ENCODE measurements at regions not wholly inside any gene's neighbourhood (a gene's known extent, or its start where the extent isn't known, plus 50 kb on each side); places are given as distances from the start of the nearest gene placed in this dataset.

DNA sequence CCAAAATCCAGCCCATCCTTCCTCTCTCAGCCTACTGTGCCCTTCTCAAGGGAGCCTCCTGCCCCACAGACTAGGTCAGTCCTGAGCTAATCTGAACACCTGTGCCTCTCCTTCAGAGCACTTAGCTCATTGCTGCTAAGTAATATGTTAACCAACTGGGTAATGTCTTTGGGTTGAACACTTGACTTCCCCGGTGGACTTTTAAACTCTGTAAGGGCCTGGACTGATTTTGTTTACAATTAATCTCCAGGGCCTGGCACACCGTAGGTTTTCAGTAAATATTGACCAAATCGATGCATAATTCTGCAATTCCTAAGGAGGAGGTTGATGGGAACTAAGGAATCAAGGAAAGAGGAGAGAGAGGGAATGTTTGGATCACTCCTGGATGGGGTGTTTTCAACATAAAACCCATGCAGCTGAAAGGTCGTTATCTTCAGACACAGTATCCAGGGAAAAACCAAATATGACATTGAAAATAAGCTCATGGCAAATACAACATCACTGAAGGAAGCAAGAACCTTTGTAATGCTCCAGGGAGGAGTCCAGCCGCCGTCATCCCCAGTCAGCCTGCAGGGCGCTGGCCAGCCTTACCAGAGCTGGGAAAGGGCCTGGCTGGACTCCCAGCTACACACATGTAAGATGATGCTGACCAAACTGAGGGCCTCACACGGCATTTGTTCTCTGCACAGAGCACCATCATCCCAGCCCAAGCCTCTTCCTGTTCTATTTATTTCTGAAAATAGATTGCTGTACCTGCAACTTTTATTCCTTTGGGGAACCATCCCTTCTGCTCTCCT lies 166.3 kb downstream of the C5orf15 start:
- DNase-seq, result peak in 1 of 2 donors; percentile 12
- no peak for FAIRE-seq
- no peak overlapping the region for H3K27ac ChIP-seq (ENCODE audit: low read depth in 1 of 3, low read length in 2 of 3)
- no peaks in the 10 kb centered on the region for H3K36me3 ChIP-seq (ENCODE audit: control insufficient read depth in 3 of 3, insufficient read depth in 2 of 3, low read depth in 1 of 3, low read length in 3 of 3)
- peaks cover 0 to 5% of the 10 kb centered on the region in 2 donors for H3K9me3 ChIP-seq (ENCODE audit: control insufficient read depth in 2 of 2, insufficient read depth in 1 of 2, low read depth in 1 of 2, low read length in 1 of 2)
- WGBS, 3 donors, result 29 to 47% (median 38%) methylated on average over 8 of the region's 8 CpGs
- H3K27me3 ChIP-seq (ENCODE audit: control insufficient read depth in 3 of 3, insufficient read depth in 3 of 3, low read length in 3 of 3), result peaks cover 0 to 1% (median 0%) of the 10 kb centered on the region in 3 donors
- H3K4me1 ChIP-seq (ENCODE audit: control insufficient read depth in 3 of 3, insufficient read depth in 2 of 3, low read depth in 1 of 3, low read length in 2 of 3), result no peaks in the 10 kb centered on the region
- H3K4me3 ChIP-seq (ENCODE audit: low read depth in 1 of 3, low read length in 3 of 3), result no peak overlapping the region

DNA sequence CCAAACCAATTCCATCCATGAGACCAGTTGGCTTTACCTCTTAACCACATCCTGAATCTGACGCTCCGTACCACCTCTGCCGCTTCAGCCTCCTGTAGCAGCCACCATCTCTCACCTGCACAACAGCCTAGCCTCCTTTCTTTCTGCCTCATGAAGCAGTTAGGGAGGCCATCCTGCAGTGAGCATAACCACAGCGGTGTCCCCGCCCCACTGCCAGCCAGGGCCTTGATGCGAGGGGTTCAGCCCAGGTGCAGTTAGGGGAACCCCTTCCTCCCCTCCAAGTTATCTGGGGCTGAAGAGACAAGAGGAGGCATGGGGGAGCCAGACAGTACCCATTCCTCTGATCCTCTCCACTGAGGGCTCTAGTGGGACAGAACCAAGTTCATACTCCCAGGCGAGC lies 167.0 kb downstream of the C5orf15 start:
- no peaks in the 10 kb centered on the region for H3K4me1 ChIP-seq (ENCODE audit: control insufficient read depth in 3 of 3, insufficient read depth in 2 of 3, low read depth in 1 of 3, low read length in 2 of 3)
- no peak overlapping the region for H3K27ac ChIP-seq (ENCODE audit: low read depth in 1 of 3, low read length in 2 of 3)
- peaks cover 0 to 5% of the 10 kb centered on the region in 2 donors for H3K9me3 ChIP-seq (ENCODE audit: control insufficient read depth in 2 of 2, insufficient read depth in 1 of 2, low read depth in 1 of 2, low read length in 1 of 2)
- no peaks in the 10 kb centered on the region for H3K27me3 ChIP-seq (ENCODE audit: control insufficient read depth in 3 of 3, insufficient read depth in 3 of 3, low read length in 3 of 3)
- no peaks in the 10 kb centered on the region for H3K36me3 ChIP-seq (ENCODE audit: control insufficient read depth in 3 of 3, insufficient read depth in 2 of 3, low read depth in 1 of 3, low read length in 3 of 3)
- whole genome bisulfite sequencing, 3 donors, result 87 to 90% (median 88%) methylated on average over 7 of the region's 7 CpGs
- H3K4me3 ChIP-seq (ENCODE audit: low read depth in 1 of 3, low read length in 3 of 3), result no peak overlapping the region
- DNase-seq (no peak), FAIRE-seq (no peak)

DNA sequence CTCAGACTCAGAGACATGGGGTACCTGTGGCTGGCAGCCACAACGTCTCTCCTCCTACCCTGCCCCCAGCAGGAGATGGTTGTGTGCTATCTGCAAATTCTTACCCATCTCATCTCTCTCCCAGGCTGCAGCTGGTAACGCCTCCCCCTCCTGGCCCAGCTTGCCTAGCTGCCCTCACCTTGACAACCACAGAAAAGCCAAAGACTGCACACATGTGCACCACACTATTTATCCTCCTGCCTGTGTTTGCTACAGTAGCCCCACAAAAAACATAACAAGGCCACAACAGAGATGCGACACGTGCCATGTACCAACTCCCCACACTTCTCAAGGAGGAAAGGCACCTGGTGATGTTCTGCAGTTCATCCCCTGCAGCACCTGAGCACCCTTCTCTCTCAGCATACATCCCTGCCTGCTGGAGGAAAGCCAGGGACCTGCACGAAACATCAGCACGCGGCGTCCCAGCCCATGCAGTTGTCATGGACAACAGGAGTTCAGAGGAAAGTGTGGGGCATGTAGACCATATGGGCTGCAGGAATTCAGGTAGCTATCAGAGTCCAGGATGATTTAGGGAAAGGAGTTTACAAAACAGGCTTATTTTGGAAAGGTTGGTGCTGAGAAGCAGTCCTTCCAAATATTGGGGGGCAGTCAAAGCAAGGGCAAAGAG lies 168.7 kb downstream of the C5orf15 start:
- WGBS, 3 donors, result 77 to 82% (median 79%) methylated on average over 8 of the region's 8 CpGs
- H3K36me3 ChIP-seq (ENCODE audit: control insufficient read depth in 3 of 3, insufficient read depth in 2 of 3, low read depth in 1 of 3, low read length in 3 of 3), result no peaks in the 10 kb centered on the region
- DNase-seq, result no peak
- H3K27me3 ChIP-seq (ENCODE audit: control insufficient read depth in 3 of 3, insufficient read depth in 3 of 3, low read length in 3 of 3), result no peaks in the 10 kb centered on the region
- FAIRE-seq, result no peak
- H3K9me3 ChIP-seq (ENCODE audit: control insufficient read depth in 2 of 2, insufficient read depth in 1 of 2, low read depth in 1 of 2, low read length in 1 of 2), result peaks cover 0 to 5% of the 10 kb centered on the region in 2 donors
- H3K4me1 ChIP-seq (ENCODE audit: control insufficient read depth in 3 of 3, insufficient read depth in 2 of 3, low read depth in 1 of 3, low read length in 2 of 3), result no peaks in the 10 kb centered on the region
- H3K27ac ChIP-seq (ENCODE audit: low read depth in 1 of 3, low read length in 2 of 3), result no peak overlapping the region
- no peak overlapping the region for H3K4me3 ChIP-seq (ENCODE audit: low read depth in 1 of 3, low read length in 3 of 3)

DNA sequence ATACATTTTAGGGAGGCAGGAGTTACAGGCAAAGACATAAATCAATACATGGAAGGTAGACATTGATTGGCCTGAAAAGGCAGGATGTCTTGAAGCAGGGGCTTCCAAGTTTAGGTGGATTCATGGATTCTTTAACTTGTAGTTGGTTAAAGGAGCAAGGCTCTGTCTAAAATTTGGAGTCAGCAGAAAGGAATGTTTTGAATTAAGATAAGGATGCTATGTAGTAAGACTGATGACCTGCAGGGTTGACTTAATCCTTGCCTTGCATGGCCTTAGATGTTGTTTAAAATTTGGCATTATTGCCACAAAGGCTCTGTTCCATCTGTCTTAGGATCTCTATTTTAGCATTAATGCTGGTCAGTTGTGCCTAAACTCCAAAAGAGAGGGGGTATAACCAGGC lies 171.3 kb downstream of the C5orf15 start:
- no peaks in the 10 kb centered on the region for H3K4me1 ChIP-seq (ENCODE audit: control insufficient read depth in 3 of 3, insufficient read depth in 2 of 3, low read depth in 1 of 3, low read length in 2 of 3)
- no peak overlapping the region for H3K27ac ChIP-seq (ENCODE audit: low read depth in 1 of 3, low read length in 2 of 3)
- no peaks in the 10 kb centered on the region for H3K36me3 ChIP-seq (ENCODE audit: control insufficient read depth in 3 of 3, insufficient read depth in 2 of 3, low read depth in 1 of 3, low read length in 3 of 3)
- no peak for FAIRE-seq
- no peaks in the 10 kb centered on the region for H3K27me3 ChIP-seq (ENCODE audit: control insufficient read depth in 3 of 3, insufficient read depth in 3 of 3, low read length in 3 of 3)
- no peaks in the 10 kb centered on the region for H3K9me3 ChIP-seq (ENCODE audit: control insufficient read depth in 2 of 2, insufficient read depth in 1 of 2, low read depth in 1 of 2, low read length in 1 of 2)
- no peak for DNase-seq
- no peak overlapping the region for H3K4me3 ChIP-seq (ENCODE audit: low read depth in 1 of 3, low read length in 3 of 3)

DNA sequence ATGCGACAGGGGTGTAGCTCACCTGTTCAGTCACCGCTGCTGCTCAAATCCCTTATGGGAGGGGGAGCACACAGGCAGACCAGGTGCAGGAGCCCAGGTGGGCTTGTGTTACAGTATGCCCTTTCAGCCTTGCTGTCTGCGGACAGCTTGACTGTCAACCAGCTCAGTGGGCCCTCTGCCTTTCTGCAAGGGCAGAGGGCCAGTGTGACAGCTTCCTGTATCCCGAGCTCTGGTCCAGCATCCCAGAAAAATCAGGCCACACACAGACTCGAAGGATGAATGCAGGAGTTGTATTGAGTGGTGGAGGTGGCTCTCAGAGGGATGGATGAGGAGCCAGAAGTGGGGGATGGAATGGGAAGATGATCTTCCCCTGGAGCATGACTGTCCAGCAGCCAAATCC lies 172.2 kb downstream of the C5orf15 start:
- WGBS, 3 donors, result 62 to 85% (median 80%) methylated on average over 5 of the region's 5 CpGs
- Histone ChIP-seq H3K27me3 (ENCODE audit: control insufficient read depth in 3 of 3, insufficient read depth in 3 of 3, low read length in 3 of 3) (no peaks in the 10 kb centered on the region), H3K4me3 (ENCODE audit: low read depth in 1 of 3, low read length in 3 of 3) (no peak overlapping the region), H3K4me1 (ENCODE audit: control insufficient read depth in 3 of 3, insufficient read depth in 2 of 3, low read depth in 1 of 3, low read length in 2 of 3) (no peaks in the 10 kb centered on the region), H3K36me3 (ENCODE audit: control insufficient read depth in 3 of 3, insufficient read depth in 2 of 3, low read depth in 1 of 3, low read length in 3 of 3) (no peaks in the 10 kb centered on the region), H3K27ac (ENCODE audit: low read depth in 1 of 3, low read length in 2 of 3) (no peak overlapping the region), H3K9me3 (ENCODE audit: control insufficient read depth in 2 of 2, insufficient read depth in 1 of 2, low read depth in 1 of 2, low read length in 1 of 2) (no peaks in the 10 kb centered on the region)
- no peak for FAIRE-seq
- DNase-seq, result no peak

DNA sequence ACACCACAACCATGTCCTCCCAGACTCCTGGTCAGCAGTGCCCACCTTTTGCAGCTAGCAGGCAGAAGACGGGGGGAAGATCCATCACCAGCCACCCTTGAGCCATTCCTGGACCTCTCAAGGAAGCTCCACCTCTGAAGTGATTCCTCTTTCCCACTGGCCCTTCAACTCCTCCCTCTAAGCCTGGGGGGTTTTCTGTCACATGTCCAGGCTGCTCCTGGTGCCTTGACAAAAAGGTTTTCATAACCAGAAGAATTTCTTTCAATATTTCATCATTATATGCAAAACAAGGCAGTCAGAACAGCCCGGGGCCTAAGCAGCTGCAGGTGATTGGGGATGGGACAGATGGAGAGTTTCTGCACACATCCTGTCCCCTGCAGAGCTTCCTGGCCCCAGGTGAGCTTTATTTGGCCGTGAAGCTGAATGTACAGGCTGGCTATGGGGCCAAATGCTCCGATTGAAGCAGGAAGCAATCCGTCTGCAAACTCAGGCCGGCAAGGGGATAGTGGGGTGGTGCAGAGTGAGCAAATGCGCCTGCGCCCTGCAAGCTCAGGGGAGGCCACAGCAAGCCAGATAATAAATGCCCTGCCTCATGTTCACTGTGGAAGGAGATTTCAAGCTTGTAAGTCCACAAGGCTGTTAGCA lies 173.5 kb downstream of the C5orf15 start:
- H3K36me3 ChIP-seq (ENCODE audit: control insufficient read depth in 3 of 3, insufficient read depth in 2 of 3, low read depth in 1 of 3, low read length in 3 of 3), result no peaks in the 10 kb centered on the region
- H3K4me3 ChIP-seq (ENCODE audit: low read depth in 1 of 3, low read length in 3 of 3), result no peak overlapping the region
- H3K27me3 ChIP-seq (ENCODE audit: control insufficient read depth in 3 of 3, insufficient read depth in 3 of 3, low read length in 3 of 3), result no peaks in the 10 kb centered on the region
- no peaks in the 10 kb centered on the region for H3K9me3 ChIP-seq (ENCODE audit: control insufficient read depth in 2 of 2, insufficient read depth in 1 of 2, low read depth in 1 of 2, low read length in 1 of 2)
- no peak overlapping the region for H3K27ac ChIP-seq (ENCODE audit: low read depth in 1 of 3, low read length in 2 of 3)
- WGBS, 3 donors, result 62 to 68% (median 67%) methylated on average over 8 of the region's 8 CpGs
- DNase-seq (no peak), FAIRE-seq (no peak)
- H3K4me1 ChIP-seq (ENCODE audit: control insufficient read depth in 3 of 3, insufficient read depth in 2 of 3, low read depth in 1 of 3, low read length in 2 of 3), result no peaks in the 10 kb centered on the region

DNA sequence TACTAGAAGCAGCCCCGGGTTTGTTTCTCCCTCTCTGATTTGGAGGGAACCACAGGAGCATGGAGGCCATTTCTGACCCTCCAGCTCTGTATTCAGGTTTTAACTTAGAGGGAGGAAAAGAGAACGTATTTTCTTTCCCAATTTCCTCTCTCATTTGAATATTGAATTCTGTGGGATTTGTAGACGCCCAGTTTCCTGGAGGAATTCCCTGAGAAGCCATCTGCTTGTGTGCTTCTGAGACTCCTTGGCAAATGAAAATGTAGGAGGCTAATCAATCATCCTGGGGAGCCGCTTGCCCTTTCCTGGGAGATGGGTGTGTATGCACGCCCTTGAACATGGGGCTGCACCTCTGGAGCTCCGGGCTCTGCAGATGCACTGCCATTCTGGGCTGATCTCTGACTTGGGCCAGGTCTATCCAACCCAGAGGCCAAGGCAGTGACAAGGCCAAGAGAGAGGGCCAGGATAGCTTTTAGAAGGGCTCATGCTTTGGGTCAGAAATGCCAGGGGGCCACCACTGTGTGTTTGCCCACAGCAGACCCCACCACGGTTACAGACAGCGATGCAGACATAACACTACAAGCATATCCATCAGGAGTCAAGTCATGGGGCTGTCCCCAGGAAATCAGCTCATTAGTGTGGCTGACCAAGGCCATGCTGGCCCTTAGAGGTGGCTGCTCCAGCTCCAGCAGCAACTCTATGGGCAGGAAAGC lies 174.5 kb downstream of the C5orf15 start:
- Histone ChIP-seq H3K36me3 (ENCODE audit: control insufficient read depth in 3 of 3, insufficient read depth in 2 of 3, low read depth in 1 of 3, low read length in 3 of 3) (no peaks in the 10 kb centered on the region), H3K27ac (ENCODE audit: low read depth in 1 of 3, low read length in 2 of 3) (no peak overlapping the region), H3K27me3 (ENCODE audit: control insufficient read depth in 3 of 3, insufficient read depth in 3 of 3, low read length in 3 of 3) (no peaks in the 10 kb centered on the region), H3K4me1 (ENCODE audit: control insufficient read depth in 3 of 3, insufficient read depth in 2 of 3, low read depth in 1 of 3, low read length in 2 of 3) (no peaks in the 10 kb centered on the region), H3K9me3 (ENCODE audit: control insufficient read depth in 2 of 2, insufficient read depth in 1 of 2, low read depth in 1 of 2, low read length in 1 of 2) (no peaks in the 10 kb centered on the region), H3K4me3 (ENCODE audit: low read depth in 1 of 3, low read length in 3 of 3) (no peak overlapping the region)
- FAIRE-seq (no peak), DNase-seq (no peak)
- WGBS, 3 donors, result 65 to 80% (median 65%) methylated on average over 8 of the region's 8 CpGs

DNA sequence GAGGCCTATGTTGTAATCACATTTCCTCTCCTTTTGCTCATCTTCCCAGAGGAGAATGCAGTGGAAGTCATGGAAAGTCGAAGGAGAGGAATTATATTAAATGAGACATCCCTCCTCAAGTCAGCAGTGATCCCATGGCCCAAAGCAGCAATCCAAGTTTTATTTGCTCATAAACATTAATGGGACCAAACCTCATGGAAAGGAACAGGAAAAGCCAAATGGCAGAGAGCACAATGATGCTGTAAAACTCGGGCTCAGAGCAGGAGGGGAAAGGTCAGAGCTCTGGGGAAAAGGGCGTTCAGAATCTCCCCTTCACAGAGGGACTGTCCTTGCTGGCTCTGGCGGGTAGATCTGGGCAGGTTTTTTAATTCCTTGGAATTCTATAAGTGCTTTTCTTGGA lies 175.8 kb downstream of the C5orf15 start:
- Histone ChIP-seq H3K36me3 (ENCODE audit: control insufficient read depth in 3 of 3, insufficient read depth in 2 of 3, low read depth in 1 of 3, low read length in 3 of 3) (no peaks in the 10 kb centered on the region), H3K9me3 (ENCODE audit: control insufficient read depth in 2 of 2, insufficient read depth in 1 of 2, low read depth in 1 of 2, low read length in 1 of 2) (no peaks in the 10 kb centered on the region), H3K4me1 (ENCODE audit: control insufficient read depth in 3 of 3, insufficient read depth in 2 of 3, low read depth in 1 of 3, low read length in 2 of 3) (no peaks in the 10 kb centered on the region), H3K27me3 (ENCODE audit: control insufficient read depth in 3 of 3, insufficient read depth in 3 of 3, low read length in 3 of 3) (no peaks in the 10 kb centered on the region), H3K27ac (ENCODE audit: low read depth in 1 of 3, low read length in 2 of 3) (no peak overlapping the region), H3K4me3 (ENCODE audit: low read depth in 1 of 3, low read length in 3 of 3) (no peak overlapping the region)
- FAIRE-seq, result no peak
- DNase-seq, result no peak
- WGBS, 3 donors, result 37 to 53% (median 44%) methylated on average over 4 of the region's 4 CpGs
